Type B pancreatic cell (in vitro differentiated cells): ENCODE measurements at regions not wholly inside any gene's neighbourhood (a gene's known extent, or its start where the extent isn't known, plus 50 kb on each side); places are given as distances from the start of the nearest gene placed in this dataset.

Experiments used
- DNase-seq: peaks from one replicate; pipeline ENCODE4 v3.0.0; 2021; ENCODE audit warnings: mixed read lengths; ENCODE audit not compliant: unreplicated experiment; ENCODE audit errors: extremely low spot score
- H3K27ac Mint-ChIP-seq: 2 replicates; pipeline ENCODE4 v1.8.0; 2021; ENCODE audit warnings: mild to moderate bottlenecking, mixed read lengths
- H3K27me3 Mint-ChIP-seq: 2 replicates; pipeline ENCODE4 v1.8.0; 2021; ENCODE audit warnings: mixed read lengths
- H3K36me3 Mint-ChIP-seq: 2 replicates; pipeline ENCODE4 v1.8.0; 2021; ENCODE audit warnings: mixed read lengths
- H3K4me1 Mint-ChIP-seq: one replicate; pipeline ENCODE4 v1.8.0; 2021; ENCODE audit warnings: mixed read lengths; ENCODE audit not compliant: unreplicated experiment
- H3K4me3 Mint-ChIP-seq: 2 replicates; pipeline ENCODE4 v1.8.0; 2021; ENCODE audit warnings: mild to moderate bottlenecking, mixed read lengths
- H3K9me3 Mint-ChIP-seq: 2 replicates; pipeline ENCODE4 v1.8.0; 2021; ENCODE audit warnings: mixed read lengths
- CTCF ChIP-seq: fragments of 200-600 bp; sonication (generic); conservative IDR thresholded peaks from 2 replicates; pipeline ENCODE4 v1.5.0; 2021; ENCODE audit warnings: antibody characterized with exemption, mild to moderate bottlenecking

DNA sequence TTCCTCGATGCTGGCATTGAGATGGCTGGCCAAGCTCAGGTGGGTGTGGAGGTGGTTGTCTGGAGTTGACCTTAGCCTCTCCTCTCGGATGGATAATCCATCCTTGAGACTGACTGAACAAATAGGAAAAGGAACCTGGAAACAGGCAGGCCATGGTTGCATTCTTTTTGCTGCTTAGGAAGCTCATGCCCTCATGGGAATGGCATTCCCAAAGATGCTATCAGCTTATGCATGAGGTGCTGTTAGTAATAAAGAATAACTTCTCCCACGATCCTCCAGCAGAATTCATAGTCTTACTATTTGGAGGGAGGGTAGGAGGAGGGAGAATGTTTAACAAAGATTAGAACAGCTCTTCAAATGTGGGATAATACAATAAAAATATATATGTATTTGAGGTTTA lies 303.0 kb upstream of the TPM1 start:
- no peak for DNase-seq
- H3K4me3 Mint-ChIP-seq: no peak overlapping the region
- TF ChIP-seq CTCF: no peak
- H3K27ac Mint-ChIP-seq: no peak overlapping the region
- peaks cover 11% of the 10 kb centered on the region for H3K36me3 Mint-ChIP-seq
- no peaks in the 10 kb centered on the region for H3K27me3 Mint-ChIP-seq
- peaks cover 44% of the 10 kb centered on the region for H3K4me1 Mint-ChIP-seq
- H3K9me3 Mint-ChIP-seq: no peaks in the 10 kb centered on the region

GRCh38 chr15:62740141-62741004 lies 302.2 kb upstream of the TPM1 start:
- H3K27ac Mint-ChIP-seq: no peak overlapping the region
- peaks cover 15% of the 10 kb centered on the region for H3K36me3 Mint-ChIP-seq
- no peak for DNase-seq
- H3K4me1 Mint-ChIP-seq: peaks cover 44% of the 10 kb centered on the region
- H3K4me3 Mint-ChIP-seq: peak overlapping the region; percentile 11
- H3K27me3 Mint-ChIP-seq: no peaks in the 10 kb centered on the region
- TF ChIP-seq CTCF: peak; percentile 23
- no peaks in the 10 kb centered on the region for H3K9me3 Mint-ChIP-seq

- peaks cover 44% of the 10 kb centered on the region for H3K4me1 Mint-ChIP-seq
- no peaks in the 10 kb centered on the region for H3K27me3 Mint-ChIP-seq
- no peaks in the 10 kb centered on the region for H3K9me3 Mint-ChIP-seq
- H3K27ac Mint-ChIP-seq: peak overlapping the region; percentile 16
- DNase-seq: no peak
- no peak for TF ChIP-seq CTCF
- H3K4me3 Mint-ChIP-seq: no peak overlapping the region
- peaks cover 15% of the 10 kb centered on the region for H3K36me3 Mint-ChIP-seq
Observed at GRCh38 chr15:62741106-62741505, 301.4 kb upstream of the TPM1 start.

GRCh38 chr15:62742409-62743171 lies 300.0 kb upstream of the TPM1 start:
- no peaks in the 10 kb centered on the region for H3K27me3 Mint-ChIP-seq
- H3K4me3 Mint-ChIP-seq: peak overlapping the region; percentile 5
- no peak for DNase-seq
- H3K27ac Mint-ChIP-seq: peak overlapping the region; percentile 82
- peaks cover 8% of the 10 kb centered on the region for H3K36me3 Mint-ChIP-seq
- no peaks in the 10 kb centered on the region for H3K9me3 Mint-ChIP-seq
- H3K4me1 Mint-ChIP-seq: peaks cover 44% of the 10 kb centered on the region
- TF ChIP-seq CTCF: peak; percentile 95

GRCh38 chr15:62745621-62746225 lies 296.8 kb upstream of the TPM1 start:
- no peak for DNase-seq
- H3K9me3 Mint-ChIP-seq: no peaks in the 10 kb centered on the region
- no peak for TF ChIP-seq CTCF
- no peak overlapping the region for H3K27ac Mint-ChIP-seq
- peaks cover 12% of the 10 kb centered on the region for H3K36me3 Mint-ChIP-seq
- no peaks in the 10 kb centered on the region for H3K27me3 Mint-ChIP-seq
- H3K4me1 Mint-ChIP-seq: peaks cover 39% of the 10 kb centered on the region
- H3K4me3 Mint-ChIP-seq: no peak overlapping the region
